ENCODE measurements at regions not wholly inside any gene's neighbourhood (a gene's known extent, or its start where the extent isn't known, plus 50 kb on each side); places are given as distances from the start of the nearest gene placed in this dataset.
"Not testable (repeated sequence)": the region's sequence is repeated elsewhere in the genome, so short reads cannot be mapped to it uniquely, and the experiment has no call there.

DNA sequence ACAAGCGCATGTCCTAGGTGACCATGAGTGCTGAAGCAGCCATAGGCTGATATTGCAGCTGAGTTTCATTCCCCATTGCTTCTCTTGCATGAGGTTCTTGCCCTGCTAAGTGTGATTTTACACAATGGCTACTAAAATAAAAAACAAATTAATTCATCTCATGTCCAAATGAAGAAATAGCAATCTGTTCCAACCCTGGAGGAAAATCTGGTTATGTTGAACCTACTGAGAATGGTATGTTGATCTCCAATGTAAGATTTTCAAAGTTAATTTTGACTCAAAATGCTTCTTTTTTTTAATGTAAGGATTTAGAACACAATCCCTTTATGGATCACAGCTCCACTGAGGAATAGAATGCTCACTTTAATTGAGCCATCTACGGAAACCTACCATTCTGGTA lies 254.2 kb upstream of the CRBN start:
- DNase-seq, result no peak

DNA sequence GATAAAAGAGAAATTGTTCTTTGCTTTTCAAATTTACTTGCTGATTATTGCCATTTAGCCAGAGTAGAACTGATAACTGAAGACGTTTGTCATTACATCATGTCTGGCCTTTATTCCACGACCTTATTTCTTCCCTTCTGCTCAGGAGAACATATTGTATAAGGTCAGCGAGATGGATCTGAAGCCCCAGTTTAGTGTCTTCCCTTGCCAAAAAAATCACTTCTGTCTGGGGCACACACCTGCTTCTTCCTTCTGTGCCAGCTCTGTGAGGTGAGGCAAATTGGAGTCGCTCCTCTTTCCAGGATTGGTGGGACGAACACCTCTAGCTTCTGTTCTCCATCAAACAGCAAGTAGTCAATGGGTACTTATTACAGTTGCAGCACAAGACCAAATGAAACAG lies 250.3 kb upstream of the CRBN start:
- DNase-seq, result no peak

DNA sequence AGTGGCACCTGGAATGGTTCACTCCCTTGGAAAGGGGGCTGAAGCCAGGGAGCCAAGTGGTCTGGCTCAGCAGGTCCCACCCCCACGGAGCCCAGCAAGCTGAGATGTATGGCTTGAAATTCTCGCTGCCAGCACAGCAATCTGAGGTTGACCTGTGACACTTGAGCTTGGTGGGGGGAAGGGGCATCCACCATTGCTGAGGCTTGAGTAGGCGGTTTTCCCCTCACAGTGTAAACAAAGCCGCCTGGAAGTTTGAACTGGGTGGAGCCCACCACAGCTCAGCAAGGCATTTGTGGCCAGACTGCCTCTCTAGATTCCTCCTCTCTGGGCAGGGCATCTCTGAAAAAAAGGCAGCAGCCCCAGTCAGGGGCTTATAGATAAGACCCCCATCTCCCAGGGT lies 228.2 kb upstream of the CRBN start:
- DNase-seq, result not testable (repeated sequence)

DNA sequence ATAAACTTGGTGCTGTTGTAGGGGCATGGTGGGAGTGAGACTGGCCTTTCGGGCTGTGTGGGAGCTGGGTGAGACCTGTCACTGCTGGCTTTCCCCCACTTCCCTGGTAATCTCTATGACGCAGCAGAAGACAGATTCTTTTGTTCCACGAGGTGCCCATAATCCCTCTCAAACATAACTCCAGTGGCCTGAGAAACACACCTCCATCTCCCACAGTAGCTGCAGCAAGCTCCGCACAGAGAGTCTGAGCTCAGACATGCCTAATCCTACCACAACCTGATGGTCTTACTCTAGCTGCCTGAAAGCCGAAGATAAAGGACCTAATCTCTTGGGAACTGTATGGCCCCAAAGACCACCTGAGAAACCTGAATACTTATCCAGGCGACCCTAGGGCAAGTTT lies 225.6 kb upstream of the CRBN start:
- no peak for DNase-seq

DNA sequence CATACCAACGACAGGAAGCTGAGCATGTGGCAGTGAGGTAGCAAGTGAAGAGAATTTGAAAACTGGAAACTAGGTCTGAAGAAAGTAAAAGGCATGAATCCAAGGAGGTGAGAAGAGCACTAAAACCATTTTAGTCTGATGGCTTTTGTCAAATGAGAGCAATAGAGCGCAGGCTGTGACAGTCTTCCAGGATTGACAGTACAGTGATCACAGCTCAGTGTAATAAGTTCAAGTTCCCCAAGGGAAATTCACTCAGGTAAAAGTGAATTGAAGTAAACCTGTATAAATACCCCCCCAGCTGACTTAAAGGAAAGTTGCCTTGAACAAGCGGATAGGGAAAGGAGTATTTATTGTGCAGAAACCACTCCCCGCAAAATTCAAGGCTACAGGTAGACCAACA lies 224.2 kb upstream of the CRBN start:
- no peak for DNase-seq

DNA sequence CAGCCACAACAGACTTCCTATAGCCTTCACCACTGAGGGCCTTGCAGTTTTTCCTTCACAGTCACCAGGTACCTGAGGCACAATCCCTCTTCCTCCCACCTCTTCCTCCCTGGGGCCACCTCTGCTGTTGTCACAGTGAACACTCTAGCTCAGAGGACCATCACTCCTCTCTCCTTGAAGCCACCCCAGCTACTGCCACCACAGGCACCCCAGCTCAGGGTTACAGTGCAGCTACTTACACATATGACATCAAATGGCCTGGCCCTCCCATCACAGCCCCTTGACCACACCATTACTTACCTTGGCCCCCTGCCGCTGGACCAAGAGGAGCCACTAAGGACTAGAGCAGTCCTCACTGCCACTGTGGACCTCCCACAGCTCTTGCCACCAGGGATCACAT lies 213.5 kb upstream of the CRBN start:
- DNase-seq, result no peak

DNA sequence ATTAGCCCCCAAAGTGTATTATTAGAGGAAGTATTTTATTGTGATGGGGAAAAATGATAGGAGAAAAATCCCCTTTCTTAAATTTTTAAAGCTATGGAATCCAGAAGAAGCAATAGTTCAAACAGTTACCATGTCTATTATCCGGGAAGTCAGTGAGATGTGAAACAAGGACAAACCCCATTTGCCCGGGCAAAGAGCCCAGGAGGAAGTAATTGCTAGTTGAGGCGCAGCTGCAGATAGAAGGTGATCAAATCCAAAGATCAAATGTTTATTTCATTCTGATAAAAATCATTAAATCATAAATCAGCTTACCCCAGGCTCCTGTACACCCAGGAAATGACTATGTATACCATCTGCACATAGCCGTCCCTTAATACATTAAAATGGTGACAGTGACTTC lies 204.0 kb upstream of the CRBN start:
- DNase-seq, result no peak

DNA sequence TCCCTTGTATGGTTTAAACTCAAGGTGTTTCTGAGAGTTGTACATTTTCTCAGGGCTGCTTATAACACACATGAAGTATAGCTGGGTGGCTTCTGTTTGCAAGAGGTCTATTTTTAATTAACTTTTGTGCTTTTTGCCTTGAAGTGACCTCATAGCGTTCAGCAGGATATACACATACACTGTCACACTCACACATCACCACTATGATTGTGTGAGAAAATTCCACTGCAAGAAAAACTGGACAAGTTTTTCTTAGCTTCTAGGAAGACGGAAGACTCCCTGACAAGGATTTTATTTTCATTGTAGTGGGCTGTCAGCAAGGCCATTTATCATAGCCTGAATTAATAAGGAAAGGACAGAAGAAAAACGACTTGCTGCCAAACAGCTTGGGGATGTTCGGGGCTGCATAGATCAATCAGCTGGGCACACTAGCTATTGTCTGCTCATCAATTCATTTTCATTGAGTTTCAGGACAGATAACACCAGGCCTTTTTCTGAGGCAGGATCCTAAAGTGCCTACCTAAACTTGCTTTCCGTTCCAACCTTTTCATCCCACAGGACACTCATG lies 192.8 kb upstream of the CRBN start:
- DNase-seq, result no peak

DNA sequence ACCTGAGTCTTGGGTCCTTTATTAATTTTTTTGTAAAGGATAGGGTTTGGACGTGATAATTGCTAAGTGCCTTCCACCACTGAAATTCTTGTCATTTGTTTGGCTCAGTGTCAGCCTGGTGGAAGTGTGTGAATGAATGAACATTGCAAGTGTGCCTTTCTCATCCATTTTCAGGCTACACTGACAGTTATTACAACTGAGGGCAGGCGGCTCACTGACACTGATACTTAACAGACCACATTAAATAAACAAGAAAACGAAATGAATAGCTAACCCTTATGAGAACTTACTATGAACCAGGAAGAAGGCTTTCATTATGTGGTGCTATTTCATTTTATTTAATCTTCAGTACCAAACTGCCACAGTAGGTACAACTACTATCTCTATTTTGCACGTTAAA lies 188.8 kb upstream of the CRBN start:
- no peak for DNase-seq

DNA sequence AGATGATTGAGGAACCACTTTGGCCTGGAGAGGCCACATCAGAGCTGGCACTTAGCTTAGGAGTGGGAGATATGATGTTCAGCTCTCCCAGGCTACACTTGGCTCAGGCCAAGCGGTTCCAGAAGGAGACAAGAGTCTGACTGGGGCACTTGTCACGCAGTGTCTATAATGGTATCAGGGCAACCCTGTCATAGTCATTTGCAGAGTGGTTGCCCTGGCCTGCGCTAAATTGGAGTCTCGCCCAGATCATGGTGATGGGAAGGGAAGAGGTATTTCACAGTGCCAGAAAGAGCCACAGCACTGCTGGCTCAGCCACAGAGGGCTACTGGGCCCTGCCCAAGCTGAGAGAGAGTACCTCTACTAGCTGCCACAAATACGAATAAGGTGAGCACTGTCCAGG lies 186.9 kb upstream of the CRBN start:
- DNase-seq, result no peak

DNA sequence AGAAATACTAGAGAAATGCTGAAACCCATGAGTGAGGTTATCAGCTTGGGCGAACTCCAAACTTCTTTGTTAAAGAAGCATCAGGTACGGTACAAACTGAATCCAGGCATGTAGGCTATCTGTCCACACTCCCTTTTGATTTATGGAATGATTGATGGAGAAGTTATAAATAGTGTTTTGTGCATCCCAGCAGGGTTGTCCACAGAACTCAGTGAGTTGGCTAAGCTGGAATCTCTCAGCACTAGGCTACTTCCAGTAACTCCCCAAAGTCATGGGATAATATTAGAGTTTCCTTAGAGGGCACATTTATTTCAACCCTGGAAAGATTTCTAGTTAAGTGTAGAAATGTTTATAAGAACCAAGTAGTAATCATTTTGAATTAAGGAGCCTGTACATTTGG lies 186.2 kb upstream of the CRBN start:
- DNase-seq, result no peak

DNA sequence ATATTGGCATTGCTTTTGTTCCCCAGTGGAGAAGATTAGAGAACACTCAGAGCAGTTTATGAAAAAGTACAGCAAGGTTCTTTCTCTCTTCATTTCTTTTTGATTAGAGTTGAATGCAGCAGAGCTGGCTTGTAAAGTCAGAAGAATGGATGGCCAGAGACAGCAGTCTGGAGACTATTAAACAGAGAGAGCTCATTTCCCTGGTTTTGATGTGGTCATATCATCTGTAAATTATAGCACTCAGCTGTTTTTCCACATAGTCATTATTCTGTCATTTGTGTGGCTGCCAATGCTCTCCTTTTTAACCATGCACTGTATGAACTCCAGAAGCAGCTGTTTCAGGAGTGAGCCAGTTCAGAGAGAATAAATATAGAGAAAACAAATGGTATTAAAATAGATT lies 177.4 kb upstream of the CRBN start:
- DNase-seq, result no peak

DNA sequence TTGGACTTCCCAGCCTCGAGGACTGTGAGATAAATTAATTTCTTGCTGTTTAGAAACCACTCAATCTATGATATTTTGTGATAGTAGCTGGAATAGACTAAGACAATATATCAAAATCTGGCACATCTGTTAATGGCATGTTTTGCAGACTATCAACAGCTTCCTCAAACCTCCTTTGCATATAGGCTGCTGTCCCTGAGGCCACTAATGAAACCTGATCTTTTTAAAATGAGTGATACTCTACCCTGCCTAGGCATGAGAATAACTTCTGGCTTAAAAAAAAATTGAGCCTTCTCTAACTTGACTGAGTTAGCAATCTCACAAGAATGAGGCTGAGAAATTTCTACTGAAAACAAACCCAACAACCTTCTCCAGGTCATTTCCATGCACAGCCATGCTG lies 176.0 kb upstream of the CRBN start:
- no peak for DNase-seq

DNA sequence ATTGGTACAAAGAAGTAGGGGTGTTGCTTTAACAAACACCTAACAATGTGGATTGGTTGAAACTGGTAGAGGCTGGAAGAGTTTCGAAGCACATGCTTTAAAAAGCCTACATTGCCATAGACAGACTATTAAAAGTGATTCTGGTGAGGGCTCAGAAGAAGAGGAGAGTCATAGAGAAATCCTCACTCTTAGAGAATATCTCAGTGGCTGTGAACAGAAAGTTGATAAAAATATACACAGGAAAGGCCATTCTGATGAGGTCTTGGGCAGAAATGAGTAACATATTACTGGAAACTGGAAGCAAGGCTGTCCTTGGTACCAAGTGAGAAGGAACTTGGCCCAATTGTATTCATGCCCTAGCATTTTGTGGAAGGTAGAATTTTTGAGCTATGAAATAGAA lies 173.7 kb upstream of the CRBN start:
- no peak for DNase-seq

DNA sequence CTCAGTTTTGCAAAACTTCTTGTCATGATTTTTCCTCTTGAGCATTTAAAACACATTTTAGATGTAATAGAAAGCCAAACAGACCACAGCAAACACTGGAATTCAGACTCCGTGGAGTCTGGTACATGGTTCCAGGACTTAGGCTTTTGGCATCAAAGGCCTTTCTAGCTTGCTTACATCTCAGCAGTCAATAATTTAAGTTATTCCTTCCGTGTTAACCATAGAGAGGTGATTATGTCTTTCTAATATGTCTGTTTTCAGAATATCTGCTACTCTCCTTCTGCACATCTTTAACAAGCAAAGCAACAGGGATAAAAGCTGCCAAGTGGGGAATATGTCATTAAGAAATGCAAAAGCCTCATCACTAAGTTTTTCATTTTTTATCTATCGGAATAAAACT lies 171.7 kb upstream of the CRBN start:
- DNase-seq, result no peak

DNA sequence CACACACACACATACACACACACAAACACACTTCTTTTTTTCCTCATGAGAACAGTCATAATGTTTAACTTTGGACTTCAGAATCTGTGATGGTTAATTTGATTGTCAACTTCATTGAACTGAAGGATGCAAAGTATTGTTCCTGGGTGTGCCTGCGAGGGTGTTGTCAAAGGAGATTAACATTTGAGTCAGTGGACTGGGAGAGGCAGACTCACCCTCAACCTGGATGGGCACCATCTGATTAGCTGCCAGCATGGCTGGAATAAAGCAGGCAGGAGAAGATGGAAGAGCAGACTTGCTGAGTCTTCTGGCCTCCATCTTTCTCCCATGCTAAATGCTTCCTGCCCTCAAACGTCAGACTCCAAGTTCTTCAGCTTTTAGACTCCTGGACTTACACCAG lies 167.6 kb upstream of the CRBN start:
- DNase-seq, result not testable (repeated sequence)

DNA sequence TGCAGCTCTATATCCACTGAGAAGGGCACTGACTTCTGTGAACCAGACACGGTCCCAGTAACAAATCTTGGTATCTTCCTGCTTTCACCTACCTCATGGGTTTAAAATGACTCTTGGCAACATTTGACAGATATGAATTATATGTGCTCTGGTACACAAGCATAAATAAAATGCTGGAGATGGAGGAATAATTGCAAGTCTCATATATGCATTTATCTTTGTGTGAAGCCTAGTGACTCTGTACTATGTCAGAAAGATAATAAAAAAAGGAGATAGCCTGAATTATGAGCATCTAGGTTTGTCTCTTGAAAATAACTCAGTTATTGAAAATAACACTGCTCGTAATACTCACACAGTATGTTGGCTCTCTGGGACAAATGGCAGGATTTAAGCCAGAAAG lies 167.1 kb upstream of the CRBN start:
- DNase-seq, result no peak

DNA sequence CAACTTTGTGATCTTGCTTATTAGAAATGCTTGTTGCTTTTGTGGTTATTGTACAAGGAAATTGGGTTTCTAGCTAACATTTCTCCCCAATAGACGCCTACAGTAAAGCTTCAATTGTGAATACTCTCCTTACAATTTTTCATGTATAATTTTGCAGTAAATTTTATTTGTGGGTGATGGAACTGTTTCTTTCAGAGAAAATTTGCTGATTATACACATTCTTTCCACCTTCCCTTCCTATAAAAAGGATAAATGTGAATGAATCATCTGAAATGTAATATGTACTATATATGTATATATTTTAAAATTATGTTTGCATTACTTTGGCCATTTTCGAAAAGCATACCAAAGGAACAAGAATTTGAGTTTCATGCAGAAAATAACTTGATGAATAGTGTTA lies 162.7 kb upstream of the CRBN start:
- no peak for DNase-seq

DNA sequence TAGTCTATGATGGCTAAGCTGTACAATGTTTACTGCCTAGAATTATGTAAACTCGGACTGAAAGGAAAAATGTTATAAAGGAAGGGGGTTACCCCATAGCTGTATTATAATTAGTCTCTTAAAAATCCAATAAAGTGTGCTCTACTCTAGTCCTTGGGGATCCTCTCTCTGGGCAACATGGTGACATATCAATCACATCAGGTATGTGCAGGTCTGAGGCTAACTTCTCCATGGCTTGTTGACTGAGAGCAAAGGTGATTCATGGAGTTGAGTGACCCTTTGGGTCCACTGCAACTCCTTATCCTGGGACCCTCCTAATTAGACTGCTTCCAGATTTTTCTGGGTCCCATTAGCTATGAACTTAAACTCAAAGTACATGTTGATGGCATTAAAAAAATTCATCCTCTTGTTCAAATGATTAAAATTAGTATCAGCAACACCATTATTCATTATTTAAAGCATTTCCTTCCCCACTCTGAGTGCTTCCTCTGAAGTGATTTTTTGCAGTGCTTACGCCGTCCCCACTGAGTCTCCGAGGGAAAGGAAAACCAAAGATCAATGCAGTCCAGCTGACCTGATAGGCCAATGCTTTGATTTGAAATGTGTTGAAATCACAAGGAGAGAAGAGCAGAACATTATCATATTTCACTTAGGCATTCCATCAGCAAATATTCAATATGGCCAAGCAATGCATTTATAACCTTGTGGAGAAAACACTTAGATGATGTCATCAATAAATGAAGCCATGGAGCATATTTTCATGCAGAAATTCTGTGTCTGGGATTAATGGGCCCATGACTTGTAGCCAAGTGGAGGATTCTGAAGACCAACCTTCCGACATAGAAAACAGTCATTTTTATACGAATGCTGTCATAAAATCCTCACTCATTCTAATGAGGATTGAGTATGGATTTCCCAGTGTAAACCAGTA lies 161.7 kb upstream of the CRBN start:
- no peak for DNase-seq

DNA sequence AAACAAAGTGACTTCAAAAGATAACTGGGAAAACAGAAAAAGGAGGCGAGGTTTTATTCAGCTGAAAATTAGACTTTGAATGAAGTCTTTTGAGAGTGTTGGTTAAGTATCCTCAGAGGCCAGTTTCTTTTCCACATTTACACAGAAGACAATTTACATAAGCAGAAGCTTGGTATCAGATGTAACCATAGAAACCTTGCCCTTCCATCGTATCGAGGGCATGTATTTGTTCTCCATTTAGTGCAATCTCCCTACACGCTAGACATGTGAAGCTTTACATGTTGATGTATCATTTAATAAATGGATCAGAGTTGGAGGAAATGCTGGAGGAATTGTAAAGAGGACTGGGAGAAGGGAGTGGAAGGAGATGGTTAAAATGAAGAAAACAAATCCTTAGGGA lies 161.0 kb upstream of the CRBN start:
- DNase-seq, result no peak

DNA sequence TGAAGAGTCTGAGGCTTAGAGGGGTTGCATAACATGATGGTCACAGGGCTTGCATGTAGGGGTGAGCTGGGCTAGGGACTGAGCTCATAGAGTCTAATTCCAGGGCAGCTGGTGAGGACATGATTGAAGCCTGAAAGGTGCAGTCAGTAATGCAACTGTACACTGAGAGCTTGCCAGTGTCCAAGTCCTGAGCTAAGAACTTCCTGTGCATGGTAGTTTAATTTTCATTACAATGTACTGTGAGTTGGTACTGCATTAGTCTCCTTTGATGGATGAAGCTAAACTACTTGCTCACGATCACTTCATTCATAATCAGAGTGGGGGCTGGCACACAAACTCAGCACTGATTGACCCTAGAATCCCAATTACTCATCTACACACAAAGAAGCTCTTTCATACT lies 156.4 kb upstream of the CRBN start:
- DNase-seq, result no peak

DNA sequence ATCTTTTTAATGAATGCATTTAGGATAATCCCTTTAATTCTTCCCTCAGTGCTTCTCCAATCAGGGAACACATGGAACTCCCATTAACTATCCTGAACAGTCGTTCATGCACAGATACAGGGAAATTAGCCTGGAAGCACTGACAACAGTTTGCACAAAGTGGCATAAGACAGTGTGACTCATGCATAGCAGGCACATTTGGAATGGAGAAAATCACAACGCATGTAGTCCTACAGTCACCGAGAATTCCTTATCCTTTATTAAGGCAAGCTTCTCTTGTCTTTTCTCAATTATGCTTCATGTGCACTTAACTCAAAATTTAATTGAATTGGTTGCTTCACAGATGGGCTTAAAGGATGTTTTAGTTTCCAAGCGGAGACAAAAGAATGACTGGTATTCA lies 155.0 kb upstream of the CRBN start:
- no peak for DNase-seq

DNA sequence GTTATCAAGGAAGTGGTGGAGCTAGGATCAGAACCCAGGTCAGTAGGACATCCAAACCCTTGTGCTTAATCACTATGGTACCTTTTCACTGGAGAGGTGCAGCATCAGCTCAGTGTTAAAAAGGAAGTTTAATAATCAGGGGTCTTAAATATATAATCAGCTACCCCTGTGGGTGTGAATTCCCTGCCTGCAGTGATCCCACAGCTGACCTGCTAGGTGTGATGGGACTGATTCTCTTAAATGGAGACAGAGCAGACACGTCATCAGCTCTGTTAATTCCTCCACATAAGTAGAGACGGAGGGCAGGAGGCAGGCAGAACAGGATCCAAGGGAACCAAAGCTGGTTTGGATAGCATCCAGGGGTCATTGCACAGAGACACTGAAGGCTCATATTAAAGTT lies 154.1 kb upstream of the CRBN start:
- no peak for DNase-seq

DNA sequence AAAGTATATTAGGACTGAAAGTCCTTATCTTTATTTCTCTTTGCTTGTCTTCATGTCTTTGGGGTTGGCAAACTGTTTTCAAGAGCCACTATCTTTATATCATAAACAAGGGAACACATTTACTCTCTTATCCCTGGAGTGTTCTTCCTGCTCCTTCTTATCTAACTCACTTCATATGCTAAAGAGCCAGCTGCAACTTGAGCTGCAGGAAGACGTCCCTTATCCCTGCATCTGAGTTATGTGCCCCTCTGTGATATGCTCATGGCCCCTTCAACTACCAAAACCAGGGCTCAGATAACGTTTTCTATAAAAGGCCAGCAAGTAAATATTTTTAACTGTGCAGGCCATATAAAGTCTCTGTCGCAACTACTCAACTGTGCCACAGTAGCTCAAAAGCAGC lies 137.0 kb upstream of the CRBN start:
- no peak for DNase-seq

DNA sequence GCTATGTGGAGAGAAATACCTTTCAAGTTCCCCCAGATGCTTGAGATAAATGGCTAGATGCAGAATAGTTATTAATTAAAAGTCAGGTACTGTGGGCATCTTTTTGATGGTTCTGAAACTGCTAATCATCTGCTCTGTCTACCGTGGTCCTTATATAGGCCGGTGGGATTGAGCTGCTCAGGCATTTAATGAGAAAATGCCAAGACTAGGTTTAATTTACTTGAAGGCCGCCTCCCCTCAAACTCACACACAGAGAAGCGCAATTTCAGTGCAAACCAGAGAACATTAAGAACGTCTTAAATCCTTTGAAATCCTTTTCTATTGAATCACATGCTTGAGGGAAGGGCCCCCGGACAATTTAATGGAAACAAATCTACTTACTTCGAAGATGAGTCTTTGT lies 136.4 kb upstream of the CRBN start:
- no peak for DNase-seq
